DND-41 (cell line): ENCODE measurements at regions not wholly inside any gene's neighbourhood (a gene's known extent, or its start where the extent isn't known, plus 50 kb on each side); places are given as distances from the start of the nearest gene placed in this dataset.

Experiments
- EZH2 ChIP-seq: IDR thresholded peaks from 3 replicates; pipeline ENCODE4 v1.6.1; 2012; ENCODE audit warnings: borderline replicate concordance, low read depth, mild to moderate bottlenecking, moderate library complexity, low read length, inconsistent platforms; ENCODE audit not compliant: severe bottlenecking
- TF ChIP-seq, protein P1 (sequence below): IDR thresholded peaks from 2 replicates; pipeline ENCODE4 v1.5.1; 2012; ENCODE audit warnings: borderline replicate concordance, low read length, moderate library complexity, mild to moderate bottlenecking; ENCODE audit not compliant: poor library complexity, severe bottlenecking; ENCODE audit errors: extremely low read depth

GRCh38 chr18:5057386-5058348 is 139.4 kb downstream of the AKAIN1 start:
- TF ChIP-seq, protein P1, sequence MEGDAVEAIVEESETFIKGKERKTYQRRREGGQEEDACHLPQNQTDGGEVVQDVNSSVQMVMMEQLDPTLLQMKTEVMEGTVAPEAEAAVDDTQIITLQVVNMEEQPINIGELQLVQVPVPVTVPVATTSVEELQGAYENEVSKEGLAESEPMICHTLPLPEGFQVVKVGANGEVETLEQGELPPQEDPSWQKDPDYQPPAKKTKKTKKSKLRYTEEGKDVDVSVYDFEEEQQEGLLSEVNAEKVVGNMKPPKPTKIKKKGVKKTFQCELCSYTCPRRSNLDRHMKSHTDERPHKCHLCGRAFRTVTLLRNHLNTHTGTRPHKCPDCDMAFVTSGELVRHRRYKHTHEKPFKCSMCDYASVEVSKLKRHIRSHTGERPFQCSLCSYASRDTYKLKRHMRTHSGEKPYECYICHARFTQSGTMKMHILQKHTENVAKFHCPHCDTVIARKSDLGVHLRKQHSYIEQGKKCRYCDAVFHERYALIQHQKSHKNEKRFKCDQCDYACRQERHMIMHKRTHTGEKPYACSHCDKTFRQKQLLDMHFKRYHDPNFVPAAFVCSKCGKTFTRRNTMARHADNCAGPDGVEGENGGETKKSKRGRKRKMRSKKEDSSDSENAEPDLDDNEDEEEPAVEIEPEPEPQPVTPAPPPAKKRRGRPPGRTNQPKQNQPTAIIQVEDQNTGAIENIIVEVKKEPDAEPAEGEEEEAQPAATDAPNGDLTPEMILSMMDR, result peak; percentile 84
- TF ChIP-seq EZH2, result no peak
